ENCODE measurements at regions not wholly inside any gene's neighbourhood (a gene's known extent, or its start where the extent isn't known, plus 50 kb on each side); places are given as distances from the start of the nearest gene placed in this dataset.

DNA sequence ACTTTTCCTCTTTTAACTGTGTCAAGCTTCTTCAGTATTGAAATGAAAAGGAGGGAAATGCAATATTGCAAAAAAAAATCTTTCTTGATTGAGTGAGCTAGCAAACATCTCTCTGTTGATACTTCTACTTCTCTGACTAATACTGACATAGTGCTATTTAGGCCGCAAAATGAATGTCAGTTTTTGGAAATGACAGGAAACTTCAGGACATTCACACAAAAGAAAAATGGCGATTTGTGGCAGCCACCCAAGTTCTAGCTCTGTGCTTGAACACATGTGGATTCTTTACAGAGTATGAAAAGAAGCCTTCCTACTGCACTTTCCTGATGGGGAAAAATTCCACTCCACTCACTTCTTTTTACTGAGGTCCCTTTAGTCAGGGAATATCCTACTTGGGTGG lies 486.8 kb upstream of the ALCAM start:
- TF ChIP-seq POLR2A (IDR thresholded peaks at IDR 0.05; ENCODE audit: low read depth) (no peak), POLR2AphosphoS5 (IDR thresholded peaks at IDR 0.05) (no peak)
